ENCODE measurements at regions not wholly inside any gene's neighbourhood (a gene's known extent, or its start where the extent isn't known, plus 50 kb on each side); places are given as distances from the start of the nearest gene placed in this dataset.

DNA sequence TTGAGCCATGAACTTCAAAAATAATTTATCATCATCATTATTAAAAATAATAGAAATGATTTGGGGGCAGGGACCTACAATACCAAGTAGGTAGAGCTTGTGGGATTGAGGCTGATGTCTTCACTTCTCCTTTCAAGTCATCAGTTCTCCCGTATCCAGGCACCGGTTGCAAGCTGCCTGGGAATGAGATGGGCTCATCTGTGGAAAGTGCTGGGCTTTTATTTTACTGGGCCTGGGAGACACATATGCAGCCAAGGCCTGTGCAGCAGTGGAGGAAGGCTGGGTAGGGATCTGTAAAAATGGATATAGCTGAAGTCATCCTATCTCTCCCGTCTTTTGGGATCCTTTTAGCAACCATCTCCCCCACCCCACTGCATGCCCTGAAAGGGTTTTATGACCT, 284.1 kb upstream of the CLINT1 start:
- TF ChIP-seq, protein P1, sequence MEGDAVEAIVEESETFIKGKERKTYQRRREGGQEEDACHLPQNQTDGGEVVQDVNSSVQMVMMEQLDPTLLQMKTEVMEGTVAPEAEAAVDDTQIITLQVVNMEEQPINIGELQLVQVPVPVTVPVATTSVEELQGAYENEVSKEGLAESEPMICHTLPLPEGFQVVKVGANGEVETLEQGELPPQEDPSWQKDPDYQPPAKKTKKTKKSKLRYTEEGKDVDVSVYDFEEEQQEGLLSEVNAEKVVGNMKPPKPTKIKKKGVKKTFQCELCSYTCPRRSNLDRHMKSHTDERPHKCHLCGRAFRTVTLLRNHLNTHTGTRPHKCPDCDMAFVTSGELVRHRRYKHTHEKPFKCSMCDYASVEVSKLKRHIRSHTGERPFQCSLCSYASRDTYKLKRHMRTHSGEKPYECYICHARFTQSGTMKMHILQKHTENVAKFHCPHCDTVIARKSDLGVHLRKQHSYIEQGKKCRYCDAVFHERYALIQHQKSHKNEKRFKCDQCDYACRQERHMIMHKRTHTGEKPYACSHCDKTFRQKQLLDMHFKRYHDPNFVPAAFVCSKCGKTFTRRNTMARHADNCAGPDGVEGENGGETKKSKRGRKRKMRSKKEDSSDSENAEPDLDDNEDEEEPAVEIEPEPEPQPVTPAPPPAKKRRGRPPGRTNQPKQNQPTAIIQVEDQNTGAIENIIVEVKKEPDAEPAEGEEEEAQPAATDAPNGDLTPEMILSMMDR (conservative IDR thresholded peaks at IDR 0.05): no peak
- TF ChIP-seq EZH2 (IDR thresholded peaks at IDR 0.05; ENCODE audit: low read depth): no peak
